ENCODE measurements at regions not wholly inside any gene's neighbourhood (a gene's known extent, or its start where the extent isn't known, plus 50 kb on each side); places are given as distances from the start of the nearest gene placed in this dataset.

DNA sequence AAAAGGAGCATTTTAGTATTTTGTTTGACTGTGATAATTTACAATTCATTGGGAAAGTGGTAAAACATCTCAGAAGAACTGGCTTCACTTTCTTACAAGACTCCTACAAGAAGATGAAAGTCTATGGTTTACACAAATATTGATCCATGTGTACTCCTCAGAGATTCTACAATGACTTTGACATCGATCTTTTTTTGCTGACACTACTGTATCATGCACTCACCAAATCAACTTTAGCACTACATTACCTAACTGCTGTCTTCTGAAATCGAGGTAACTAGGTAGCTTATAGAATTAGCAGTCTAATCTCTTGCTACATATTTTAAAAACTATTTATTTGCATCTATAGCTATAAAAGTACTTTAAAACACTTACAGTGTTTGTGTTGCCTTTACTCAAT lies 757.6 kb downstream of the TBL1XR1 start:
- intact Hi-C loops (cut with DNase I): loop anchor here (10.0 kb wide), 1 partner anchor 485 kb away; no protein-coding TSS in a partner anchor
- ATAC-seq (no peak), DNase-seq (ENCODE audit: missing footprints) (no peak)

GRCh38 chr3:176431991-176432390 lies 765.3 kb downstream of the TBL1XR1 start:
- intact Hi-C loops (cut with DNase I): loop anchor here (10.0 kb wide), 1 partner anchor 477 kb away; no protein-coding TSS in a partner anchor
- DNase-seq (ENCODE audit: missing footprints) (no peak), ATAC-seq (no peak)

DNA sequence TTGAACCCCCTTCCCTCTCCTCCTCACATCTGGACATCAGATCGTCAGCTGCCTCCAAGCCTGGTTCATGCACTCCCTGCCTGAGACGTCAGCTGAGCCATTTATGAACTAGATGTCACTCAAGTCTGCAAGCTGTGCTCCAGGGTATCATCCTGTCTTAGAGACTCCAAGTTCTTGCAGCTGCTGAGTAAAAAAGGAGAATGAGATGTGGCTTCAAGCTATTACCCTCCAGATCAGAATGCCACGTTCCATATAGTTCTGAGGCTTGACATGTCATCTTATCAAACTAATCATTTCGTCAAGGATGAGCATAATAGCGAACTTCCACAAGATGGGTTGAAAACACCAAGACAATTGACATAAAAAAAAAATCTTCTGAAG lies 766.3 kb downstream of the TBL1XR1 start:
- intact Hi-C loops (cut with DNase I): loop anchor here (10.0 kb wide), 1 partner anchor 476 kb away; no protein-coding TSS in a partner anchor
- no peak for DNase-seq (ENCODE audit: missing footprints)
- ATAC-seq: no peak

DNA sequence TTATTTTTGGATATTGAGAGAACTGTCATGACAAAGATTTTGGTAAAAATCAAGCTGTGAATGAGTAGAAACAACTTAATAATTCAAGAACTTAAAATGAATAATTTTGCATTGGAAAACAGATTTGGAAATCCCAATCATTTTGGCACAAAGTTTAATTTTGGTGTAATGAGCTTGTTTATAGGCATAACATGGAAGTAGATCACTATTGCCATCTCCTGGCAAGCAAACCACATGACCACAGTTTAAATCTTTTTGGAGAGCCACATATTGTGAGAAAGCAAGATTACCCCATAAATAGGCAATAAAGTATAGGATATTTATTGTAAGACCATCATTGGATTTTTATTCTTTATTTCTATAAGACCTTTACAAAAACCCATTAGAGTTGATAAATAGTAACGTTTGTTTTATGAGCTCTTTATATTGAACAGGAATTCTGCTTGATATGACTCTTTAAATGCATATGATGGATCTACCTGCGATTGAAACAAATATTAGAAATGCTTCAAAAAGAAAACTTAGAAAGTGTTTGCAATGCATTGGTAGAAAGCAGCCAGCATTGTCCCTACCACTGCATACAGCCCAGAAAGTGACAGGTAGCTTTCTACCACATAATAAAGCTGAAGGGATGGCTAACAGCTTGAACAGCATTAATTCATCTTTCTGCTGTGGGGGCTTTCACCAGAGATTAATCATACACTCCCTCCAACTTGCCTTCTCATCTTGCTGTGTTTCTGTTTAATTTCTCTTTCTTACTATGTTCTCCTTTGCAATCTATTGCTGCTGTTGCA lies 766.8 kb downstream of the TBL1XR1 start:
- DNase-seq (ENCODE audit: missing footprints): no peak
- intact Hi-C loops (cut with DNase I): loop anchor here (10.0 kb wide), 1 partner anchor 476 kb away; no protein-coding TSS in a partner anchor
- ATAC-seq: no peak

- intact Hi-C loops (cut with DNase I): no loop called here
- no peak for DNase-seq (ENCODE audit: missing footprints)
- ATAC-seq: no peak
Measured at GRCh38 chr3:176428552-176428951, 768.7 kb downstream of the TBL1XR1 start.

DNA sequence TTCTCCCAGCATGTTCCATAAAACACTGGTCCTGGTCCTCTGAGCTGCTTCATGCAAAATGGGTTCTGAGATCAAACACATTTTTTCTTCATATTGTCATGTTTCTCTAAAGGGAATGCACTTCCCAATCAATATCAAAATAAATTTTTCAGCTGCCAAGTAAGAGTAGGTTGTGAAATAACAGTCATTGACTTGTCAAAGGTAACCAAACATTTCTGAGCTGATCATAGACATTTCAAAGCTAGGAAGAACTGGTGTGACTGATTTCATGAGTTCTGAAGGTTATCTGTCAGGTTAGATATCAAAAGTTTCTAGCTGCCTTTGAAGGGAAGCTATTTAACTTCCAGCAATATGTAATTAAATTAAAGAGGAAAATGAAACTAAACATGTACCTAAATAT lies 770.9 kb downstream of the TBL1XR1 start:
- intact Hi-C loops (cut with DNase I): no loop called here
- no peak for DNase-seq (ENCODE audit: missing footprints)
- ATAC-seq: no peak

- no peak for DNase-seq (ENCODE audit: missing footprints)
- no peak for ATAC-seq
- intact Hi-C loops (cut with DNase I): no loop called here
Measured at GRCh38 chr3:176416870-176417269, 780.4 kb downstream of the TBL1XR1 start.

DNA sequence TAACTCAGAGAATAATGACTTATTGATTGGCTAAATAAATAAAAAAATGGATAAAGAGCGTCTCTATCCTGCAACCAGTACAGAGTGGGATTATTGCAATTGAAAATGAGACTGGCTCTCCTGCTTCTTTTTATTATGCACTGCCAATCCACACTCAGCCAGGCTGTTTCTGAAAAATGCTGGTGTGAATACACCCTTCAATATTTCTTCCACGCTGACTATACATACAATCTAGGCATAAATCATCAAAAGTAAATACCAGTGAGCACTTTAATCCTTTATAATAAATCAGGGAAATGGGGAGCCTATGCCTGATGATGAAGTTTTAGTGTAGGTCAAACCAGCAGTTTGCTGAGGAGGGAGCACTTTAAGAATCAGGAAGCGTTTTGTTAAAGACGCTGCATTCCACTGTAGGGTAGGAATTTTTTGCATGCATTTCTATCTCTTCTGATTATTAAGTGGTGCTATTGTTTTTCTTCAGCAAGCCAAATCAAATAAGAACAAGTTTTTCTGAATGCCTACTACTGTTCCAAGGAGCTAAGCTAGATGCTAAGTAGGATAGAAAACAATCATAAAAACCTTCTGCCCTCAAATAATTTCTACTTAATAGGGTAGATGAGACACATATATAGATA lies 781.5 kb downstream of the TBL1XR1 start:
- no peak for DNase-seq (ENCODE audit: missing footprints)
- no peak for ATAC-seq
- intact Hi-C loops (cut with DNase I): no loop called here

- no peak for DNase-seq (ENCODE audit: missing footprints)
- intact Hi-C loops (cut with DNase I): no loop called here
- ATAC-seq: no peak
Measured at GRCh38 chr3:176412771-176413170, 784.5 kb downstream of the TBL1XR1 start.

GRCh38 chr3:176403531-176403930 lies 793.8 kb downstream of the TBL1XR1 start:
- intact Hi-C loops (cut with DNase I): no loop called here
- DNase-seq (ENCODE audit: missing footprints) (no peak), ATAC-seq (no peak)

- DNase-seq (ENCODE audit: missing footprints) (no peak), ATAC-seq (no peak)
- intact Hi-C loops (cut with DNase I): no loop called here
Measured at GRCh38 chr3:176401211-176401610, 796.1 kb downstream of the TBL1XR1 start.

DNA sequence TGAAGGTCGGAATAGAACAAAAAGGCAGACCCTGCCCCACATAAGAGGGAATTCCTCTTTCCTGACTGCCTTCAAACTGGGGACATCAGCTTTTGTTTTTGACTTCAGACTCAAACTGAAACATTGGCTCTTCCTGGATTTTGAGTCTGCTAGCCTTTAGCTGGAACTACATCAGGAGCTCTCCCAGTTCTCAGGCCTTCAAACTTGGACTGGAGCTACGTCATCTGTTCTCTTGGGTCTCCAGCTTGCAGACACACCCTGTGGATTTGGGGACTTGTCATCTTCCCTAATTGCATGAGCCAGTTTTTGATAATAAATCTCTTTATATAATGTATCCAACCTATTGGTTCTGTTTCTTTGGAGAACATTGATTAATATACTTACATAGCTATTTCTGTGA lies 798.1 kb downstream of the TBL1XR1 start:
- ATAC-seq: peak; percentile 57
- intact Hi-C loops (cut with DNase I): no loop called here
- no peak for DNase-seq (ENCODE audit: missing footprints)

- no peak for DNase-seq (ENCODE audit: missing footprints)
- no peak for ATAC-seq
- intact Hi-C loops (cut with DNase I): no loop called here
Measured at GRCh38 chr3:176395240-176395639, 802.0 kb downstream of the TBL1XR1 start.

DNA sequence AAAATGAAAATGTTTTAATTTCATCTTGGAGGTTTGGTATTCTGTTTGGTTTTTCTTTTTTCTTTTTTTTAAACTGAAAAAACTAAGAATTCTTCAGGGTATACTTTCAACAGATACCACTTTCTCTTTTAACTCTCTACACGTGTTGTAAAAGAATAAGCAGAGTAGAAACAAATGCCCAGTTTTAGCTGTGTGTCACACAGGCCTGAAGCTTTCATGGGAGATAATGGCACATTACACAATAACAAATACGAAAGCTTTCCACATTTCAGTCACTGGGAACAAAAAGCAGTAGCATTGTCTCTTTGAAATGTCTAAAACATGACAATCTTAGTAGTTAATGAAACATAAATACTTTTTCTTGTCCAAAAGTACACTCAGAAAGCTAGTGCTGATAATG lies 818.5 kb downstream of the TBL1XR1 start:
- intact Hi-C loops (cut with DNase I): no loop called here
- no peak for DNase-seq (ENCODE audit: missing footprints)

DNA sequence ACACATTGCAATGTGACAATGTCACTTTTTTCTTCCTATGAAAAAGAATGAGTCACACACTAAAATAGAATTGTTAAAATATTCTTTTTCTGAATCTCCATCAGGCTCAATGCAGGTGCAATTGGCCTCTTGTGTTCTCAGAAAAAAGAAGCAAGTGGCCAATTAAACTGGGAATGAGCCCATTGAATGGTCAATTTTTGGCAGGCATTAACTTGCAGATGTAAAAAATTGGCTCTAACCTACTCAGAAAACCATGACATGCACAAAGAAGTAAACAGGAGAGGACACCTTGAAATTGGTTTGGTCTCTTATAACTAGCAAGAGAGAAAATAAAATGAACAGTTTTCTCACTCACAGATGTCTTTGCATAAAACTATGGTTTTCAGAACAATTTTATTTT lies 820.8 kb downstream of the TBL1XR1 start:
- no peak for DNase-seq (ENCODE audit: missing footprints)
- ATAC-seq: no peak
- intact Hi-C loops (cut with DNase I): no loop called here

More for the DNA sequence above, 818.5 kb downstream of the TBL1XR1 start:
- ATAC-seq: no peak

DNA sequence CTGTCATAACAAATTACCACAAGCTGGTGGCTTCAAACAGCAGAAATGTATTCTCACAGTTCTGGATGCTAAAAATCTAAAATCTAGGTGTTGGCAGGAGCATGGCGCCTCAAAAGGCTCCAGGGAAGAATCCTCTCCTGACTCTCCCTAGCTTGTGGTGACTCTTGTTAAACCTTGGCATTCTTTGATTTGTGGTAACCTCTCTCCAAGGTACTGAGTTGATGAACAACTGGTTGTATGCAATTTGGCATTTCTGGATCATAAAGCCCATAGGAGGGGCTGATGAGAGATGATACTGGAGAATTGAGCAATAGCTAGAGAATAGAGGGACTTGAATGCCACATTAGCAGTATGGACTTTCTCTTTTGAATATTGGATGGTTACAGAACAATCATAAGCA lies 821.8 kb downstream of the TBL1XR1 start:
- DNase-seq (ENCODE audit: missing footprints) (no peak), ATAC-seq (no peak)
- intact Hi-C loops (cut with DNase I): no loop called here

GRCh38 chr3:176362191-176362731 lies 835.0 kb downstream of the TBL1XR1 start:
- ATAC-seq (no peak), DNase-seq (ENCODE audit: missing footprints) (no peak)
- intact Hi-C loops (cut with DNase I): no loop called here

DNA sequence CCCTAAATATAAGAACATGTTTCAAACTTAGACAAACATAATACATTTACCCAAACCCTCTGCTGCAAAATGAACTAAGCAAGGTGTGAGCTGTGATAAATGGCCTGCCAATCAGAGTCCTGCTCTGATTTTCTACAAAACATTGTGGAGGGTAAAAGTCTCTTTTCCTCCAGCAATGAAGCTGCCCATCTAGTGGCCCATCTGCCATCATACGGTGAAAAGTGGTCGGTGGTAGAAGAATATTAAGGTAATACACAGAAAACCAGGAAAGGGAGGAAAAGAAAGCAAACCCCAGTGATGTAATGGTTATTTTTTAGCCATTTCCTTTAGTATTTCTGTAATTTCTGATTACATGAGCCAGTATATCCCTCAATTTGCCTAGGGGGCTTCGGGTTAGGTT lies 838.1 kb downstream of the TBL1XR1 start:
- intact Hi-C loops (cut with DNase I): no loop called here

DNA sequence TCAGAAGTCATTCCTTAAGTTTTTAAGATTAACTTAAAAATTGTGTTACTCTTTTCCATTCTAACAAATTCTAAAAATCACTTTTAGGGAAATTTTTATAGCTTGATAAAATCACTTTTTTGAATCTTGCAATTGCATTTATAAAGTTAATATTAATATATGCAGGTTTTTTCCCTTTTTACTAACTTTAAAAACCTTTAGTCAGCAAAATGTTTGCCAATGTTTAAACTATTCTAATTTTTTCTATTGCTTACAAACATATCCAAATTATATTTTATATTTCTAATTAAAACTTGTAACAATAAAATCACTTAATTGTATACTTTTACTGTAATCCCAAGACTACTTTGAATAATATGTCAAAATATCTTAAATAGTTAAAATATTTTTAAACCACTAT lies 839.4 kb downstream of the TBL1XR1 start:
- intact Hi-C loops (cut with DNase I): no loop called here
- ATAC-seq (no peak), DNase-seq (ENCODE audit: missing footprints) (no peak)

More for the DNA sequence above, 838.1 kb downstream of the TBL1XR1 start:
- no peak for ATAC-seq
- no peak for DNase-seq (ENCODE audit: missing footprints)

GRCh38 chr3:176354843-176355242 lies 842.4 kb downstream of the TBL1XR1 start:
- ATAC-seq (no peak), DNase-seq (ENCODE audit: missing footprints) (no peak)
- intact Hi-C loops (cut with DNase I): no loop called here
